ENCODE measurements at regions not wholly inside any gene's neighbourhood (a gene's known extent, or its start where the extent isn't known, plus 50 kb on each side); places are given as distances from the start of the nearest gene placed in this dataset.

- Histone ChIP-seq H3K36me3 (replicated peaks in 1 of 2; ENCODE audit: insufficient read depth in 1 of 2, low read depth in 2 of 2) (no peaks in the 10 kb centered on the region), H3K4me3 (no peak overlapping the region), H3K27me3 (no peaks in the 10 kb centered on the region), H3K9me3 (no peaks in the 10 kb centered on the region), H3K4me1 (no peaks in the 10 kb centered on the region), H3K27ac (no peak overlapping the region)
- TF ChIP-seq CTCF (IDR thresholded peaks at IDR 0.05): no peak
- TF ChIP-seq POLR2A (IDR thresholded peaks at IDR 0.05): no peak
- peak; percentile 56 for ATAC-seq
- 69 to 83% methylated on average over 8 of the region's 8 CpGs for WGBS, 2 donors
- peak; percentile 20 to 49 (median 23) for DNase-seq
- intact Hi-C loops (cut with DNase I): no loop called here
Observed at GRCh38 chr12:110794623-110795280, 52.0 kb upstream of the CCDC63 start.

GRCh38 chr12:110796952-110797351 lies 49.8 kb upstream of the CCDC63 start:
- Histone ChIP-seq H3K36me3 (replicated peaks in 1 of 2; ENCODE audit: insufficient read depth in 1 of 2, low read depth in 2 of 2) (no peaks in the 10 kb centered on the region), H3K9me3 (no peaks in the 10 kb centered on the region), H3K4me1 (no peaks in the 10 kb centered on the region), H3K4me3 (no peak overlapping the region), H3K27ac (no peak overlapping the region), H3K27me3 (no peaks in the 10 kb centered on the region)
- 80% methylated on average over 8 of the region's 8 CpGs for WGBS, 2 donors
- ATAC-seq (no peak), DNase-seq (no peak)
- TF ChIP-seq POLR2A (IDR thresholded peaks at IDR 0.05): no peak
- TF ChIP-seq CTCF (IDR thresholded peaks at IDR 0.05): no peak
- intact Hi-C loops (cut with DNase I): no loop called here
